Hindlimb muscle (tissue), 1 donor: ENCODE measurements at regions not wholly inside any gene's neighbourhood (a gene's known extent, or its start where the extent isn't known, plus 50 kb on each side); places are given as distances from the start of the nearest gene placed in this dataset.
A peak's percentile ranks its signal among the peaks of the same experiment; 100 is the strongest.
"Not testable (repeated sequence)": the region's sequence is repeated elsewhere in the genome, so short reads cannot be mapped to it uniquely, and the experiment has no call there.

Source experiments
- DNase-seq: peaks from one replicate; pipeline ENCODE4 v3.0.0-alpha.2; 2013

DNA sequence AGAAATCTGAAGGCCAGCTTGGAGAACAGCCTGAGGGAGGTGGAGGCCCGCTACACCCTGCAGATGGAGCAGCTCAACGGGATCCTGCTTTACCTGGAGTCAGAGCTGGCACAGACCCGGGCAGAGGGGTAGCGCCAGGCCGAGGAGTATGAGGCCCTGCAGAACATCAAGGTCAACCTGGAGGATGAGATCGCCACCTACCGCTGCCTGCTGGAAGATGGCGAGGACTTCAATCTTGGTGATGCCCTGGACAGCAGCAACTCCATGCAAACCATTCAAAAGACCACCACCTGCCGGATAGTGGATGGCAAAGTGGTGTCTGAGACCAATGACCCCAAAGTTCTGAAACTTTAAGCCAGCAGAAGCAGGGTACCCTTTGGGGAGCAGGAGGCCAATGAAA lies 318.4 kb downstream of the ZFHX3 start:
- not testable (repeated sequence) for DNase-seq

DNA sequence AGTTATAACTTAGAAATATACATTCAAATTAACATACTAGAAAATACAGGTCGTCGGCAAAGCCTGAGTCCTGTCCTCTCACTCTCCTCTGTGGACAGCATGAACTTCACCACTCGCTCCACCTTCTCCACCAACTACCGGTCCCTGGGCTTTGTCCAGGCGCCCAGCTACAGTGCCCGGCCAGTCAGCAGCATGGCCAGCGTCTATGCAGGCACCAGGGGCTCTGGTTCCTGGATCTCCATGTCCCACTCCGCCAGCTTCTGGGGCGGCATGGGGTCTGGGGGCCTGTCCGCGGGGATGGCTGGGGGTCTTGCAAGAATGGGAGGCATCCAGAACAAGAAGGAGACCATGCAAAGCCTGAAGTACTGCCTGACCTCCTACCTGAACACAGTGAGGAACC lies 319.4 kb downstream of the ZFHX3 start:
- DNase-seq = no peak

DNA sequence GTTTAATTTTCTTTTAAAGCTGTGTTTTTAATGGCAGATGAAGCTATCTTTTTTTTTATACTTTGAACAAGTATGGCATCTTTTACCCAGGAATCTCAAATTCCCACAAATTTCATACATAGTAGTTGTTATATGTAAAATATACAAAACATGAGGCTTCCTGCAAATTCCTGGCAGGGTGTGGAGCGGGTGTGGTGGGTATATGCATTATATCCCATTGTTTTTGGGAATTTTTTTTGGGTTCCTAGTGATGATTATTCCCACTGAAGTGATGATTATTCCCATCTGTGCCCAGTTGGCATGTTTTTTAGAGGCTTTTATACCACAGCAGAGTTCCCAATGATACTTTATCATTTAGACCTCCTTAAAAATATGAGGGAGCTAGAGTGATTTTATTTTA lies 320.4 kb downstream of the ZFHX3 start:
- DNase-seq = no peak

DNA sequence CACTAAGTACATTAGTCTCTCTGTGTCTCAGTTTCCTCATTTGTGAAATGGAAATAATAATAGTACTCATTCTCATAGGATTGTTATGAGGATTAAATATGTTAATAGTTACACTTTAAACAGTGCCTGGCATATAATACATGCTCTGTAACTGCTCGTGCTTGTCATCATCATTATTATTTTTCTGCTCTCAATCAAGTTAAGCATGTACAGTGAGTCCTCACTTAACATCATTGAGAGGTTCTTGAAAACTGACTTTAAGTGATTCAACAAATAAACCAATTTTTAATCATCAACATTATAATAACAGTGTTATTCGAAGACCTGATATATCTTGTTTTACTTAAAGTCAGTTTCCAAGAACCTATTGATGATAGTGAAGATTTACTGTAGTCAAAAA lies 322.3 kb downstream of the ZFHX3 start:
- DNase-seq = no peak

DNA sequence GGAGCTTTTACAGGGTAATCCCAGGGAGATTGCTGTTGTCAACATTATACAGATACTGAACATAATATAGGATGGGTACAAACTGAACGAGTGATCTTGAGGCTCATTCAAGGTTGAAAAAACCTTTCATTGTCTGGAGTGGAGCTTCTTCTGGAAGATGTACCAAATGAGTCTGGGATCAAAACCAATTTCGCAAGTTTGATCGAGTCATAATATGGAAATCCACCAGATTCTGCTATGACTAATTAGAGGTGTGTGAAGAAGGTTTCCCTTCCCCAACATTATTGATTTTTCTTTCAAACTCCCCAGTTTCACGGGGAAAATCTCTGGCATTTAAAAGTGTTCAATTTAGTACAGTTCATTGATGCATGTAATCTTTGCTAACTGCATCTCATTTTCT lies 324.1 kb downstream of the ZFHX3 start:
- no peak for DNase-seq

DNA sequence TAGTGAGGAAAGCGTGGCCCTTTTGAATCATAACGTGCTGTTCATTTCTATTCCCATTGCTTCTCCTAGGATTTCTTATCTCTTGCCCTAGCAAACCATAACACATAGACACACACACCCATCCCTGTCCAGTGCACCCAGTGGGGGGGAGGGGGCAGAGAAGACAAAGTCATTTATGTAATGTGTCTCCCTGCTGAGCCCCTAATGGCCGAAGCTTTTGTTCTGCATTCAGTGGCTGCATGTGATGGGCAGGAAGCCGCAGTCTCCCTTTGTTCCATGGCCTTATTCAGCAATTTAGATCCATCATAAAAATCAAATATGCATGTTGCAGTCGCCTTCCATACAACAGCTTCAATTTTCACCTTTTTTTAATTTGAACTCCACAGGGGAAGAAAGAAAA lies 325.4 kb downstream of the ZFHX3 start:
- DNase-seq = no peak

DNA sequence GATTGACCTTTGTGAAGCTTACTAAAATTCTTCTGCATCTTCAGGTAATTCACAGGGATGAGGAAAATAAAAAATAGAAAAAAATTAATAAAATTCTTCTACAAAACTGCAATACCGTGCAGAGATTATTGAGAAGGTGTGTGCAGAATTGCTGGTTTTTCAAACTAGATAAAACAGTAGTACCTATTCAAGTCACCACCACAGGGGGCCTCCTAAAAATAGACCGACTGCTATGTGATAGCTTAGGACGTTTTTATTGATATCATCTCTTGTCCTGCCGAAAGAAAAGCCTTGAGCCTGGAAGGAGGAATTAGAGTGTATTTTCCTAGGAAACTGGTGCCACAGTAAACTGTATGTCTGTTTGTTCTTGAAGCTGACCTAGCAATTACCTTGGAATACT lies 325.9 kb downstream of the ZFHX3 start:
- DNase-seq = no peak

DNA sequence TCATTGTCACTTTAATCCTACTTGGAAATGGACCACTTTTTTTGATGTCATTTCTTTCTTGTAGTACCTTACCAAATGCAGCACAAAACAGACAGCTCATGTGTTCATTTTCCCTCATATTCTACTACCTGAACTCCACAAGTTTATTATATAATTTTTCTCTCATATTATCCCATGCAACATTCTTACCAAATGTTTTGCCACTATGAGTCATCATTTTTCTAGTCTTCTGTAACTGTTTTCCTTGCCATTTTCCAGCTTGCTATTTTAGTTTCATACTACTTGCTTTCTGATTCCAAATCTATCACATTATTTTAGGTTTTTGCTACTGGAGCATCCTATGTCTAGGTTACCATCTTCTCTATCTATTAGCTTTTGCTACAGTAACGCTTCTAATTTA lies 332.7 kb downstream of the ZFHX3 start:
- no peak for DNase-seq

DNA sequence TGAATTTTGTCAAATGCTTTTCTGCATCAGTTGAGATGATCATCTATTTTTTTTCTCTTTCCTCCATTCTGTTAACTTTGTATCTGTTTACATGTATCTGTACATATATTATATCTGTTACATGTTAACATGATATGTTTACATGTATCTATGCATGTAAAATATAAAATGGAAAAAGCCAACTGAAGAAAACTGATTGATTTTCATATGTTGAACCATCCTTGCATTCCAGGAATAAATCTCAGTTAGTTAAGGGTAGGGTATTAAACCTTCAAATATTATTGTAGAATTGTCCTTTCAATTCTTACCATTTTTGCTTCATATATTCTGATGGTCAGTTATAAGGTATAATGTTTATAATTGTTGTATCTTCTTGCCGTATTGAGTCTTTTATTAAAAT lies 336.1 kb downstream of the ZFHX3 start:
- DNase-seq = no peak

DNA sequence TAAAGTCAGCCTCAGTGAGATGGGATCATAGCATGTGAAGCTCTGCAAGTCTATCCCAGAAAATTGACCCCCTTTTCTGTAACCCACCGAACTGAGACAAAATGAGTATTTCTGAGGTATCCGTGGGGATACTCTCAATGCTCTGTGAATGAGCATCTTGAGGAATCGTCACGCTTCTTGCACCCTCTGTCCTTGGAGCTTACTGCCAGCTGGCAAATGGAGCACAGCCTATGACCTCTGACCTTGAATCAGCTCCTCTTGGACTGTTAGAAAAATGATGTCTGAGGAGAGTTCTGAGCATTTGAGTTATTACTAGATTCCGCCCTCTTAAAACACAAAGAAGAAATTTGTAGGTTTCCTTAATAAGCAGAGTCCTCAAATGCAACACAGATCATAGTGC lies 342.1 kb downstream of the ZFHX3 start:
- no peak for DNase-seq

DNA sequence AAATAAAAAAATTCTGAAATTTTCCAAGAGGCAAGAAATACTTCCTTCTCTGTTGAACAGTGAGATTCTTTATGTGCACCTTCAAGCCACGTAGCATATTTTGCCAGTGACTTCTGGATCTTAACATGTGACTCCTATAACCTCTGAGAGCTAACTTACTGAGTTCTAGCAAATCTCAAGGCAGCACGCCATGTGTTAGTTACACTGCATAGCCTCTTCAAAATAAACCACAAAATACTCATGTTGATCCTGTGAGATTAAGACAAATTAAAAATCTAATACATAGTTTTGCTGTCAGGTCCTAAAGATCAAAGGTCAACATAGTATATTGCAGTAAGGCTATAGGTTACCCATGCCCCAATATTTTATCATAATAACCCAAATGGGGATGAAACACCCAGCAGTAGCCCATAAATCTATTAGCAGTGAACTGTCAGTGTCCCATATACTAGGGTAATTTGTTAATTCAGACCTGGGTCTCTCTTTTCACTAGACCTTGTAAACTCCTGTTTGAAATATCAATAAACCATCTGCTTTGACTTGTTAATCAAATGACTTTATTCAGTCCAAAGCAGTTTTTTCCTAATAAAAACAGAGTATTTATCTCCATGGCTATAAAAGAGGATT lies 343.1 kb downstream of the ZFHX3 start:
- DNase-seq = no peak

DNA sequence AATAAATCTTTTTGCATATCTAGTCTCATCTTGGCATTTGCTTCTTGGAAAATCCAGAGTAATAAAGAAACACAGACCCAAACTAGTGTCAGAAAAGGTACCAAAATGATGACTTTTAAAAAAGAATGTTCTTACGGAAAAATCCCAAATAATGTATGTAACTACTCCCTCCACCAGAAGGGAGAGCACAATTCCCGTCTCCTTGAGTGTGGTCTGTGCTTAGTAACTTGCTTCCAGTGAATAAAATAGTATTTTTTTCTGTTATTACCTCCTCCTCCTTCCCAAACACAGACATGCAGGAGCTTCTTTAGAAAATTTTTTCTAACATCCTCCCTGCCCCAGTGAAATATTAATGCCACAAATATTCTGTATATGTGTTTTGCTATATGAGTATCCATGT lies 358.1 kb downstream of the ZFHX3 start:
- no peak for DNase-seq

DNA sequence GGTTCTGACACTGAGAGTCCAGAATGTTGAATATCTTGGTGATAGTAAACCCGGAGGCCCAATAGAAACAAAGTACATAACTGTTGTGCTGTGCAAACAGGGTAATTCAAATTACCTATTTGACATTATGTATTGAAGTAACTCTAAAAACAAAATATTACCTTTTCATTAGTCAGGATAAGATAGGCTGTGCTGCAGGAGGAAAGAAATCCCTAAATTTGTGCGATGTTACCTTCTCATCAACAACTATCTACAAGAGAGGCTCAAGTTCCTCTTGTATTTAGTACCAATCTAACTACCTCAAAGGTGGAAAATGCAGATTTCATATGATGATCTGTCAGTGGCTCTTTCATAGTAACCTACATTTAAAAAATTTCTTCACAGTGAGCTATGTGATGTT lies 367.2 kb downstream of the ZFHX3 start:
- no peak for DNase-seq

DNA sequence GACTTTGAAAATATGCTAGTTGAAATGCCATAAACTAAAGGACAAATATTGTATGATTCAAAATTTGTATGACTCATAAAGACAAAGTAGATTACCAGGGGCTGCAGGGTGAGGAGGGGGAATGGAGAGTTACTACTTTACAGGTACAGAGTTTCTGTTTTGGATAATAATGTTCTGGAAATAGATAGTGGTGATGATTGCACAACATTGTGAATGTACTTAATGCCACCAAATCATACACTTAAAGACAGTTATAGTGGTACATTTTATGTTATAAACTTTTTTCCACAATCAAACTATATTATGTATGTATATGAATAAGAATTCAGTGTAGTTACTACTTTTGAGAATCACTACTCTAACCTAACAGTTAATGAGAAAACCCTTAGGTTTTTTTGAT lies 368.1 kb downstream of the ZFHX3 start:
- no peak for DNase-seq

DNA sequence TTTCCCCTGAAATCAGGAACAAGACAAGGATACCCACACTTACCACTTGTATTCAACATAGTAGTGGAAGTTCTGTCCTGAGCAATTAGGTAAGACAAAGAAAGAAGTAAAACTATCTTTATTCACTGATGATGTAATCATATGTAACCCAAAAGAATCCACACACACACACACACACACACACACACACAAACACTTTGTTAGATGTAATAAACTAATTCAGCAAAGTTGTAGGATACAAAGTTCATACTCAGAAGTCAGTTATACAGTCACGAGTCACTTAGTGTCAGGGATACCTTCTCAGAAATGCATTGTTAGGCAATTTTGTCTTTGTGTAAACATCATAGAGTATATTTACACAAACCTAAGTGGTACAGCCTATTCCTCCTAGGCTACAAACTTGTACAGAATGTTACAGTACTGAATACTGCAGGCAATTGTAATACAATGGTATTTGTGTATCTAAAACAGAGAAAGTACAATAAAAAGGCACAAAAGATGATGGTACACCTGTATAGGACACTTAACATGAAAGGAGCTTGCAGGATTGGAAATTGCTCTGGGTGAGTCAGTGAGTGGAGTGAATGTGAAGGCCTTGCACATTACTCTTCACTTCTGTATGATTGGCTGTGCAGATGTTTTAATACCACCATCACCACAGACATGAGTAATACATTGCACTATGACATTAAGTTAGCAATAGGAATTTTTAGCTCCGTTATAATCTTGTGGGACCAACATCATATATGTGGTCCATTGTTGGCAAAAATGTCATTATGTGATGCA lies 370.1 kb downstream of the ZFHX3 start:
- no peak for DNase-seq

DNA sequence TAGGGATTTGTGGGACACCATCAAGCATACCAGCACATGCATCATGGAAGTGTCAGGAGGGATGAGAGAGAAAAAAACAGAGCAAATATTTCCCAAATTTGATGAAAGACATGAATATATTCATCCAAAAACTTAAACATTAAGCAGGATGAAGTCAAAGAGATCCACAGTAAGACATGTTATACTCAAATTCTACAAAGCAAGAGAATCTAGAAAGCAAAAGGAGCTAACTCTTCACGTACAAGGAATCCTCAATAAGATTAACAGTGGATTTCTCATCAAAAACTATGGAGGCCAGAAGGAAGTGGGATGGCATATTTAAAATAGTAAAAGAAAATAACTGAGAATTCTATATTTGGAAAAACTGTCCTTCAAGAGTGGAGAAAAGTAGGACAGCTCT lies 374.8 kb downstream of the ZFHX3 start:
- no peak for DNase-seq

DNA sequence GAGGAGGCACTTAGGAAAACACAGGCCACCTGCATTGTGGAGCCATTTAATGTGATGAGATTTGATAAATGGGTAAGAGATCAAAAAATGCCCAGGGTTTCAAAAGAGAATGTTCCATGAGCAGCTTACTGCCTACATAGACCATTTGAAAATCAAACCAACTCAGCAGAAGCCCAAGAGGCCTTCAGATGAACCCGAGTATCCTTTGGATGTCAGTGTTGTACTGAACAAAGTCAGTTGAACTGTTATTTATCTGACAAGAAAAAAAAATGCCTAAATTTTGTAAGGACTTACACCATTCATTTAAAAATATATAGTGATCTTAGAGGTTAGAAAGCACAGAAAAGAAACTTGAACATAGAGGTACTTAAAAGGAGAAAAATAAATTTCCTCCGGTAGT lies 381.7 kb downstream of the ZFHX3 start:
- no peak for DNase-seq

DNA sequence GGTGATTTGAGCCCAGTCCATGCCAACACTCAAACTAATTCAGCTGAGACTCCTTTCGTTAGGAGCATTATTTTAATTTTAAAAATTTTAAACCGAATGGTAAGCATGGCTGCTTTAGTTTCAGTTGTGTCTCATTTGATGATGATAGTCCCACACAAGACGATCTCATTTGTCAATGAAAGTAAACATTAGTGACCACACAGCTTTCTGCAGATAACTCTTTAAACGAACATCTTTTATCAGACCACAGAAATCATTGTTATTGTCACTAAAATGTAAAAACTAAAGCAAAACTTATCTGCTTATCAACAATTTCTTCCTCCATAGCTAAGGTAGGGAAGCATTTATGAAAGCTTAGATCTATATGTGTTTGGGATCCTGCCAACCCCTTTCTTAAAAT lies 382.2 kb downstream of the ZFHX3 start:
- DNase-seq = no peak

DNA sequence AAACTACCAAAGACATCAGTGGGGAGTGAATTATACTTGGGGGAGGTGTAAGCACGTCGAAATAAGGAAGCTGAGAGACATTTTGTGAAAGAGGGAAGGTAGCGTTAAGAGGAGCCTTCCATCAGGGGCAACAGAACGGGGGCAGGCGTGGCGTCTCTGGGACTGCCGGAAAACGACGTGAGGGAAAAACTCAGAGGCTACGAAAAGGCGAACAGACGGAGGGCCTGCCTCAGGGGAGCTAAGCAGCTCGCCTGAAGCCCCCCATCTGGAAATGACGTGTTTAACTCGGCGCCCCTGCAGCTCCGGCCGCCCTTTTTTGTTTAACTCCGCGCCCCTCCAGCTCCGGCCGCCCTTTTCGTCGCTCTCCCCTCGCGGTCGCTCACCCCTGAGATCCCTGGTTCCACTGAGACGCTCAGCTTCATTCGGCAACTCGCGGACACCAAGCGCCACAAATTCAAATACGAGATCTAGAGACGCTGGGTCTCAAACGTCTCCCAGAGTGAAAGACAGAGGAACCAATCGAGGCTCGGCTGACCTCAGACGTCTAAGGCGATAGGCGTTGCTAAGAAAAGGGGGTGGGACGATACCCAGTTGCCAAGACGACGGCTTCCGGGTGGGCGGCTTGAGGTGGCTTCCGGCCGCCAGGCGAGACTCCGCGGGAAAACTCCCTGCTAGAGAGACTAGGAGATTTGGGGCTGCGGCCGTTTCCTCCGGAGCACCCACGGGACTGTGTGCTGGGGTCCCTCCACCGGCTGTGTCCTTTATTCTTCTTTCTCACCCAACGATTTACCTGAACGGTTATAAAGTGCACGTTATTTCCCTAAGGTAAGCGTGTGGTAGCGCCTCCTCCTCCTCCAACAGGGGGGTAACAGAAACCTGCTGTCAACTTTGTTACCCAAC lies 383.2 kb downstream of the ZFHX3 start:
- peak; percentile 98 for DNase-seq

DNA sequence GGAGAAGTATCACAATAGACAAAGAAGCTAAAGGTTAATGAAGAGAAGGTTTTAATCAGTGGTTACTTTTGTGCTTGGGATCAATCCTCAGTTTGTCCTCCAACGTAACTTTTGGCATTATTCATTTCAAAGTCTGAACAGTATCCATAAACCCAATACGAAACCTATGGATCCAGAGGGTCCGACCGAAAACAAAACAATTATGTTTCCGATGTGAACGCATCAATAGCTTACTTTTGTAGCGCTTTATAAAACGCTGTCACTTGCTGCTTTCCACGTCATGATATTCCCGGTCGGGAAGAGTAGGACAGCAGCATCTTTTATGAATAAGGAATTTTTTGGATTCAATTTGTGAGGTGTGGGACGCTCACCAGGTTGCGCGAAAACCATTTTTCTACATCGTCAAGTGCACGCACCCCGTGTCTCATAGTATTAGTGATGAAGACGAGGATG lies 383.8 kb downstream of the ZFHX3 start:
- no peak for DNase-seq

DNA sequence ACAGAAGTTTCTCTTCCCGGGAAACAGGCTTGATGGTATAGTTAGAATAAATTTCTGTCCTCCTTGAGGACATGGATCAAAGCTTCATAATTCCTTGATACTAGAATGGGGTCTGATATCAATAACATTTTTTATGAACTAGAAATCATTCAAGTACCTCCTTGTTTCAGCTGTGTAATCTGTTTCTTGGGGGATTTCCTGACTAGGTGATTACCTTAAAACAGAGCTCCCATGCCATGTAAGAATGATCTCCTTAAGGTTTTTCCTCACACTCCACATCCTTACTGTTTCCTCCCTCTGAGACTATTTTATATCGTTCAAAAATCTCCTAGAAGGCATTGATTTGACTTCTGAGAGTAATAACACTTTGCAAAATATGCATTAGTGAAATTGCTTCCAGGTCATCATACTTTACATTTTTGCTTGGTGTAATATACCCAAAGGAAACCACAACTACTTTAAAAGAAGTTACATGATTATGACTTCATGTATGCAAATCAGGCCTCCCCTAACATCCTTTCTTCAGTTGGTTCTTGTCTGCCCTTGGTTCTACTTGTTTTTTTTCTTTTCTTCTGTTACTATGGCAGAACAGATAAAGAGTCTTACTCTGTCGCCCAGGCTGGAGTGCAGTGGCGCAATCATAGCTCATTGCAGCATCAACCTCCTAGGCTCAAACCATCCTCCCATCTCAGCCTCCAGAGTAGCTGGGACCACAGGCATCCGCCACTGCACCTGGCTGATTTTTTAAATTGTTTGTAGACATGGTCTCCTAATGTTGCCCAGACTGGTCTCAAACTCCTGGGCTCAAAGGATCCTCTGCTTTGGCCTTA lies 388.8 kb downstream of the ZFHX3 start:
- DNase-seq = no peak

DNA sequence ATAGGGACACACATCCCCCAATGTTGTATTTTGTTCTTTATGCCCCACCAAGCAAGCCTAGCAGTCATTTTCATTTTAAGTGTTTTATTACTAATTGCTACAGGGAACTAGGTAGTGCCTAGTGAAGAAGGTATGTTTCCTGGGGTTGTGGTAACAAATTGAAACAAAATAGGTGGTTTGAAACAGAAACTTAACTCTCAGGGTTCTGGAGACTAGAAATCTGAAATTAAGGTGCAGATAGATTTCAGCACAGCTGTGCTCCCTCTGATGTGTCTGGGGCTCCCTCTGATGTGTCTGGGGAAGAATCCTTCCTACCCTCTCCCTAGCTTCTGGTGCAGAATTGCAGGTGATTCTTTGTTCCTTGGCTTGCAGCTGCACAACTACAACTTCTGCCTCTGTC lies 390.1 kb downstream of the ZFHX3 start:
- DNase-seq = no peak

DNA sequence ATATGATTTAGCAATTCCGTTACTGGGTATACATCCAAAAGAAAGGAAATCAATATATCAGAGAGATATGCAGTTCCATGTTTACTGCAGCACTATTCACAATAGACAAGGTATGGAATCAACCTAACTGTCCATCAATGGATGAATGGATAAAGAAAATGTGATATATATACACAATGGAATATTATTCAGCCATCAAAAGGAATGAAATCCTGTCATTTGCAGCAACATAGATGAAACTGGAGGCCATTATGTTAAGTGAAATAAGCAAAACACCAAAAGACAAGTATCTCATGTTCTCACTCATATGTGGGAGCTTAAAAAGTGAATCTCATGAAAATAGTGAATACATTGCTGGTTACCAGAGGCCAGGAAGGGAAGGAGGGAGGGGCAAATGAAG lies 390.8 kb downstream of the ZFHX3 start:
- DNase-seq = no peak
